ENCODE measurements at regions not wholly inside any gene's neighbourhood (a gene's known extent, or its start where the extent isn't known, plus 50 kb on each side); places are given as distances from the start of the nearest gene placed in this dataset.

GRCh38 chr16:62921904-62922303, 885.7 kb upstream of the CDH8 start:
- Mint-ChIP-seq H3K27me3 (ENCODE audit: low read depth) (no peaks in the 10 kb centered on the region), H3K4me1 (peaks cover 7% of the 10 kb centered on the region), H3K36me3 (ENCODE audit: low read depth) (no peaks in the 10 kb centered on the region), H3K27ac (no peak overlapping the region), H3K4me3 (no peak overlapping the region), H3K9me3 (no peaks in the 10 kb centered on the region)
- no peak for TF ChIP-seq CTCF (IDR thresholded peaks at IDR 0.05; ENCODE audit: unreplicated experiment in 3 of 3)

- no peaks in the 10 kb centered on the region for H3K36me3 Mint-ChIP-seq (ENCODE audit: low read depth)
- H3K27me3 Mint-ChIP-seq (ENCODE audit: low read depth), result no peaks in the 10 kb centered on the region
- peaks cover 5% of the 10 kb centered on the region for H3K4me1 Mint-ChIP-seq
- no peak overlapping the region for H3K27ac Mint-ChIP-seq
- no peak for TF ChIP-seq CTCF (IDR thresholded peaks at IDR 0.05; ENCODE audit: unreplicated experiment in 3 of 3)
- peaks cover 3% of the 10 kb centered on the region for H3K9me3 Mint-ChIP-seq
- no peak overlapping the region for H3K4me3 Mint-ChIP-seq
Measured at GRCh38 chr16:62913924-62914323, 877.7 kb upstream of the CDH8 start.

GRCh38 chr16:62913333-62913732, 877.1 kb upstream of the CDH8 start:
- H3K27ac Mint-ChIP-seq, result no peak overlapping the region
- H3K4me1 Mint-ChIP-seq, result peaks cover 5% of the 10 kb centered on the region
- no peak for TF ChIP-seq CTCF (IDR thresholded peaks at IDR 0.05; ENCODE audit: unreplicated experiment in 3 of 3)
- peaks cover 3% of the 10 kb centered on the region for H3K9me3 Mint-ChIP-seq
- H3K27me3 Mint-ChIP-seq (ENCODE audit: low read depth), result no peaks in the 10 kb centered on the region
- no peaks in the 10 kb centered on the region for H3K36me3 Mint-ChIP-seq (ENCODE audit: low read depth)
- H3K4me3 Mint-ChIP-seq, result no peak overlapping the region

GRCh38 chr16:62909597-62909996, 873.4 kb upstream of the CDH8 start:
- TF ChIP-seq CTCF (IDR thresholded peaks at IDR 0.05; ENCODE audit: unreplicated experiment in 3 of 3), result no peak
- Mint-ChIP-seq H3K4me3 (no peak overlapping the region), H3K27ac (no peak overlapping the region), H3K36me3 (ENCODE audit: low read depth) (no peaks in the 10 kb centered on the region), H3K9me3 (peaks cover 3% of the 10 kb centered on the region), H3K27me3 (ENCODE audit: low read depth) (no peaks in the 10 kb centered on the region), H3K4me1 (no peaks in the 10 kb centered on the region)

- Mint-ChIP-seq H3K36me3 (ENCODE audit: low read depth) (no peaks in the 10 kb centered on the region), H3K9me3 (peaks cover 3% of the 10 kb centered on the region), H3K27me3 (ENCODE audit: low read depth) (no peaks in the 10 kb centered on the region), H3K4me1 (no peaks in the 10 kb centered on the region), H3K27ac (no peak overlapping the region), H3K4me3 (no peak overlapping the region)
- TF ChIP-seq CTCF (IDR thresholded peaks at IDR 0.05; ENCODE audit: unreplicated experiment in 3 of 3), result no peak
Measured at GRCh38 chr16:62907562-62907961, 871.3 kb upstream of the CDH8 start.

- Mint-ChIP-seq H3K4me1 (no peaks in the 10 kb centered on the region), H3K36me3 (ENCODE audit: low read depth) (no peaks in the 10 kb centered on the region), H3K4me3 (no peak overlapping the region), H3K9me3 (no peaks in the 10 kb centered on the region), H3K27me3 (ENCODE audit: low read depth) (no peaks in the 10 kb centered on the region), H3K27ac (no peak overlapping the region)
- TF ChIP-seq CTCF (IDR thresholded peaks at IDR 0.05; ENCODE audit: unreplicated experiment in 3 of 3), result no peak
Measured at GRCh38 chr16:62903961-62904502, 867.8 kb upstream of the CDH8 start.

All from nephron (organoid).